ENCODE measurements at regions not wholly inside any gene's neighbourhood (a gene's known extent, or its start where the extent isn't known, plus 50 kb on each side); places are given as distances from the start of the nearest gene placed in this dataset.

GRCh38 chr2:128474036-128474955 lies 155.6 kb upstream of the HS6ST1 start:
- DNase-seq, result peak; percentile 54

- DNase-seq, result peak; percentile 30
Measured at GRCh38 chr2:128474962-128475361, 156.3 kb upstream of the HS6ST1 start.

GRCh38 chr2:128475427-128476211 lies 157.0 kb upstream of the HS6ST1 start:
- DNase-seq, result peak; percentile 39

- peak; percentile 26 for DNase-seq
Measured at GRCh38 chr2:128477026-128477820, 158.6 kb upstream of the HS6ST1 start.

- no peak for DNase-seq
Measured at GRCh38 chr2:128477891-128478290, 159.2 kb upstream of the HS6ST1 start.

- DNase-seq, result peak; percentile 41
Measured at GRCh38 chr2:128485761-128486639, 167.3 kb upstream of the HS6ST1 start.

- peak; percentile 19 for DNase-seq
Measured at GRCh38 chr2:128486640-128487375, 168.1 kb upstream of the HS6ST1 start.

- DNase-seq, result peak; percentile 25
Measured at GRCh38 chr2:128487650-128488387, 169.2 kb upstream of the HS6ST1 start.

GRCh38 chr2:128488434-128488833 lies 169.8 kb upstream of the HS6ST1 start:
- peak; percentile 17 for DNase-seq

- peak; percentile 12 for DNase-seq
Measured at GRCh38 chr2:128489526-128490273, 171.0 kb upstream of the HS6ST1 start.

- DNase-seq, result peak; percentile 22
Measured at GRCh38 chr2:128490321-128490720, 171.7 kb upstream of the HS6ST1 start.

- peak; percentile 23 for DNase-seq
Measured at GRCh38 chr2:128490881-128491691, 172.4 kb upstream of the HS6ST1 start.

GRCh38 chr2:128491692-128492244 lies 173.1 kb upstream of the HS6ST1 start:
- DNase-seq, result peak; percentile 23

GRCh38 chr2:128492966-128493811 lies 174.5 kb upstream of the HS6ST1 start:
- DNase-seq, result peak; percentile 22

GRCh38 chr2:128493880-128494279 lies 175.2 kb upstream of the HS6ST1 start:
- DNase-seq, result no peak

GRCh38 chr2:128494307-128494639 lies 175.6 kb upstream of the HS6ST1 start:
- no peak for DNase-seq

GRCh38 chr2:128494640-128495321 lies 176.1 kb upstream of the HS6ST1 start:
- DNase-seq, result peak; percentile 37
